ENCODE measurements at regions not wholly inside any gene's neighbourhood (a gene's known extent, or its start where the extent isn't known, plus 50 kb on each side); places are given as distances from the start of the nearest gene placed in this dataset.

- no peak for TF ChIP-seq POLR2A (IDR thresholded peaks at IDR 0.05)
- no peak for TF ChIP-seq CTCF (IDR thresholded peaks at IDR 0.05)
- WGBS, 2 donors = 69 to 84% methylated on average over 2 of the region's 2 CpGs
- intact Hi-C loops (cut with DNase I) = no loop called here
- H3K27me3 ChIP-seq = no peaks in the 10 kb centered on the region
- H3K4me3 ChIP-seq = no peak overlapping the region
- H3K4me1 ChIP-seq = no peaks in the 10 kb centered on the region
- ATAC-seq (peak; percentile 27), DNase-seq (no peak)
- H3K27ac ChIP-seq = no peak overlapping the region
- no peaks in the 10 kb centered on the region for H3K36me3 ChIP-seq (replicated peaks in 1 of 2; ENCODE audit: insufficient read depth in 1 of 2, low read depth in 2 of 2)
- H3K9me3 ChIP-seq = no peaks in the 10 kb centered on the region
Observed at GRCh38 chr1:56397811-56398231, 181.5 kb downstream of the PLPP3 start.

DNA sequence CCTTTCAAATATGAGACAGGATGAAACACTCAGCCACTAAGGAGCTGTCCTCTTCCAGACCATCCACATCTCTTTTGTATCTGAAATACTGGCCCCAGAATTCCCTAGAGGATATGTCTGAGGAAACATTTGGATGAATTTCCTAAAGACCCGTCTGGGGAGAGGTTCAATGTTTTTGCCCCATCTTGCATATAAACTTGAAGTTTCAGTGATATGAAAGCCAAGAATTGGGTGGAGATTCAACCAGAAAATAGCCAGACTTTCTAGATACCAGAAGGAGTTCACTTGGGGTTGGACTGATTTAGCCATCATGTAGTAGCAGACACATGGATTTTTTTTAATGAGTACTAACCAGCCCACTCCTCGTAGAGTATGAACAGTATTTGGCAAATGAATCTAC, 182.0 kb downstream of the PLPP3 start:
- Histone ChIP-seq H3K4me3 (no peak overlapping the region), H3K27me3 (no peaks in the 10 kb centered on the region), H3K9me3 (no peaks in the 10 kb centered on the region), H3K36me3 (replicated peaks in 1 of 2; ENCODE audit: insufficient read depth in 1 of 2, low read depth in 2 of 2) (no peaks in the 10 kb centered on the region), H3K4me1 (no peaks in the 10 kb centered on the region), H3K27ac (no peak overlapping the region)
- WGBS, 2 donors = 80 to 88% methylated on average over 2 of the region's 2 CpGs
- intact Hi-C loops (cut with DNase I) = no loop called here
- DNase-seq = no peak
- TF ChIP-seq CTCF (IDR thresholded peaks at IDR 0.05) = no peak
- no peak for TF ChIP-seq POLR2A (IDR thresholded peaks at IDR 0.05)
- ATAC-seq = peak; percentile 50

GRCh38 chr1:56396581-56396980, 182.8 kb downstream of the PLPP3 start:
- H3K4me1 ChIP-seq = no peaks in the 10 kb centered on the region
- TF ChIP-seq CTCF (IDR thresholded peaks at IDR 0.05) = no peak
- no peak for TF ChIP-seq POLR2A (IDR thresholded peaks at IDR 0.05)
- no peak overlapping the region for H3K4me3 ChIP-seq
- ATAC-seq (no peak), DNase-seq (no peak)
- no peaks in the 10 kb centered on the region for H3K9me3 ChIP-seq
- WGBS, 2 donors = 54 to 55% methylated on average over 4 of the region's 4 CpGs
- H3K36me3 ChIP-seq (replicated peaks in 1 of 2; ENCODE audit: insufficient read depth in 1 of 2, low read depth in 2 of 2) = no peaks in the 10 kb centered on the region
- H3K27me3 ChIP-seq = no peaks in the 10 kb centered on the region
- intact Hi-C loops (cut with DNase I) = no loop called here
- no peak overlapping the region for H3K27ac ChIP-seq

DNA sequence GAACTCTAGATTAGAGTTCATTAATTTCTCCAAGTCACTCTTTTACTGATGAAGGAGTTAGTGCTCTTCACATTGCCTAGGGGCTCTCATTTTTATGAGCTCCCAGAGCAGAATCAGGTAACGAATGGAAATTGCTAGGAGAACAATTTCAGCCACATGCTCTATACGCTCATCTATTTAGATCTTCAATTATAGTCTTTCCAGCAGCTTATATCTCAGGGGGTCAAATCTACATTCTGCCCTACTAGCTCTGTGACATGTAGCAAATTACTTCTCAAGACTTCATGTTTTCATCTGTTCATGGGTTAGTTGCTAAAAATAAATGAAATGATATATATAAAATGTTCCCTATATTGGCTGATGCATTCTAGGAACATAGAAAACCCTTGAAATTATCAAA, 183.6 kb downstream of the PLPP3 start:
- Histone ChIP-seq H3K36me3 (replicated peaks in 1 of 2; ENCODE audit: insufficient read depth in 1 of 2, low read depth in 2 of 2) (no peaks in the 10 kb centered on the region), H3K9me3 (no peaks in the 10 kb centered on the region), H3K27ac (no peak overlapping the region), H3K27me3 (no peaks in the 10 kb centered on the region), H3K4me1 (no peaks in the 10 kb centered on the region), H3K4me3 (no peak overlapping the region)
- ATAC-seq (no peak), DNase-seq (no peak)
- 92 to 98% methylated on average over 2 of the region's 2 CpGs for WGBS, 2 donors
- intact Hi-C loops (cut with DNase I) = no loop called here
- TF ChIP-seq POLR2A (IDR thresholded peaks at IDR 0.05) (no peak), CTCF (IDR thresholded peaks at IDR 0.05) (no peak)

GRCh38 chr1:56394298-56394697, 185.1 kb downstream of the PLPP3 start:
- ATAC-seq (no peak), DNase-seq (no peak)
- H3K27ac ChIP-seq = no peak overlapping the region
- intact Hi-C loops (cut with DNase I) = no loop called here
- WGBS, 2 donors = 77 to 82% methylated on average over 6 of the region's 6 CpGs
- H3K36me3 ChIP-seq (replicated peaks in 1 of 2; ENCODE audit: insufficient read depth in 1 of 2, low read depth in 2 of 2) = no peaks in the 10 kb centered on the region
- H3K9me3 ChIP-seq = no peaks in the 10 kb centered on the region
- H3K27me3 ChIP-seq = no peaks in the 10 kb centered on the region
- no peaks in the 10 kb centered on the region for H3K4me1 ChIP-seq
- no peak overlapping the region for H3K4me3 ChIP-seq
- TF ChIP-seq CTCF (IDR thresholded peaks at IDR 0.05) (no peak), POLR2A (IDR thresholded peaks at IDR 0.05) (no peak)
